ENCODE measurements at regions not wholly inside any gene's neighbourhood (a gene's known extent, or its start where the extent isn't known, plus 50 kb on each side); places are given as distances from the start of the nearest gene placed in this dataset.
A peak's percentile ranks its signal among the peaks of the same experiment; 100 is the strongest.

- no peak for DNase-seq
Observed at GRCh38 chr7:17611611-17612010, 313.2 kb downstream of the AHR start.

GRCh38 chr7:17613338-17614041, 315.0 kb downstream of the AHR start:
- DNase-seq: no peak

GRCh38 chr7:17617380-17617779, 318.9 kb downstream of the AHR start:
- no peak for DNase-seq

- no peak for DNase-seq
Observed at GRCh38 chr7:17617857-17618651, 319.6 kb downstream of the AHR start.

- no peak for DNase-seq
Observed at GRCh38 chr7:17618652-17618974, 320.2 kb downstream of the AHR start.

- no peak for DNase-seq
Observed at GRCh38 chr7:17619196-17619818, 320.9 kb downstream of the AHR start.

GRCh38 chr7:17620566-17620965, 319.7 kb downstream of the SNX13 start:
- DNase-seq: no peak

GRCh38 chr7:17622451-17622850, 317.8 kb downstream of the SNX13 start:
- no peak for DNase-seq

GRCh38 chr7:17623546-17624185, 316.6 kb downstream of the SNX13 start:
- DNase-seq: no peak

- DNase-seq: no peak
Observed at GRCh38 chr7:17624379-17624778, 315.9 kb downstream of the SNX13 start.

GRCh38 chr7:17625043-17625442, 315.3 kb downstream of the SNX13 start:
- no peak for DNase-seq

GRCh38 chr7:17626235-17626634, 314.1 kb downstream of the SNX13 start:
- peak; percentile 52 for DNase-seq

GRCh38 chr7:17631061-17631460, 309.2 kb downstream of the SNX13 start:
- no peak for DNase-seq

GRCh38 chr7:17632384-17632783, 307.9 kb downstream of the SNX13 start:
- DNase-seq: no peak

- DNase-seq: no peak
Observed at GRCh38 chr7:17633067-17633466, 307.2 kb downstream of the SNX13 start.

GRCh38 chr7:17638727-17639126, 301.6 kb downstream of the SNX13 start:
- DNase-seq: no peak

GRCh38 chr7:17640730-17641377, 299.4 kb downstream of the SNX13 start:
- peak; percentile 23 for DNase-seq

- DNase-seq: no peak
Observed at GRCh38 chr7:17645500-17645899, 294.8 kb downstream of the SNX13 start.

GRCh38 chr7:17646253-17646956, 293.9 kb downstream of the SNX13 start:
- DNase-seq: no peak

GRCh38 chr7:17651341-17651740, 289.0 kb downstream of the SNX13 start:
- DNase-seq: no peak

- no peak for DNase-seq
Observed at GRCh38 chr7:17651863-17652385, 288.4 kb downstream of the SNX13 start.

- no peak for DNase-seq
Observed at GRCh38 chr7:17654940-17655339, 285.4 kb downstream of the SNX13 start.
